GM18519 (cell line): ENCODE measurements at regions not wholly inside any gene's neighbourhood (a gene's known extent, or its start where the extent isn't known, plus 50 kb on each side); places are given as distances from the start of the nearest gene placed in this dataset.

Experiments used
- ATAC-seq: cut with Tn5 transposase; IDR thresholded peaks from one replicate; pipeline ENCODE4 v1.9.1; 2021; ENCODE audit warnings: mild to moderate bottlenecking, moderate library complexity; ENCODE audit not compliant: unreplicated experiment, low FRiP score

DNA sequence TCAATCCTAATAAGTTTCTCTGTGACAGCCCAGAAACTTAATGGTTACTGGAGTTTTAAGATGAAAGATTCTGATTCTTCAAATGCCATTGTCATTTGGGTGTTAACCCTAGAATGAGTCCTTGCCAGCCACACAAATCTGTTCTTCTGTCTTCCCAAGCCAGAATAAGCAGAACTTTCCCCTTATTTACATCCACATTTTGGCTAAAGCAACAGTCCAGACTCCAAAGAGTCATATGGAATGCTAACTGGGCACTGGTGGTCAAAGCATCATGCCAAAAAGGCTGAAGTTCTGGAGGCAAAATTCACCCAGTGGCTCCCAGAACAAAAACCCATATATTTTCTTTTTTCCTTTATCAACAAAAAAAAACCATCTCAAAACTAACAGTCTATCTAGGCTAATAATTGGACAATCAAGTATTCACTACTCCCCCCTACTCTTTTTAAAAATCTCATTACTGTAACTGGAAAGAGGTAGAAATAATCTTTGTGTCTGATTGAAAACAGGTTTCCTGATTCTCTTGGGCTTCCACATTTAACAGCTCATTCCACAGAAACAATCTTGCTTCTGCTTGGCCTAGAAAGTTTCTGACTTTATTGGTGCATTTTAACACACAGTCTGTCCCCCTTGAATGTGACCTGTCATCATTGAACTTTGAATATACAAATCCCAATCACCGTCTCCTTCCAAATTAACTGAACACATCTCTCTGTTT lies 89.6 kb upstream of the SETBP1 start:
- no peak for ATAC-seq

DNA sequence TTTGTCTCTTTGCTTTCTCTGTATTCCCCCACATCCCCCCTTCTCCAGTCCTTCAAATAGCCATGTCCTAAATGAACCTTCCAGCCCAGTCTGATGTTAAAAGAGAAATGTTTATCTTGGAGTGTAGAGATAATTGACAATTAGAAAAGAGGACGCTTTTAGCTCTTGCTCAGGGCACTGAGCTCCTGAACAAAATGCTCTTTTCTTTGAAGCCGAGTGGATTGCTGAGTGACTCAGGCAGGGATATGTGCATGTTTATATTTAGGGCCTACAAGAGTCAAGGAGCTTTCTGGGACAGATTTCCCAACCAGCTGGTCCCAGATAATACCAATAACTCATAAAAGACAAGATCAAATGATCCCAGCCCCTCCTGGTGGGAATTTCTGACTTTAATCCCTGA lies 88.0 kb upstream of the SETBP1 start:
- no peak for ATAC-seq

DNA sequence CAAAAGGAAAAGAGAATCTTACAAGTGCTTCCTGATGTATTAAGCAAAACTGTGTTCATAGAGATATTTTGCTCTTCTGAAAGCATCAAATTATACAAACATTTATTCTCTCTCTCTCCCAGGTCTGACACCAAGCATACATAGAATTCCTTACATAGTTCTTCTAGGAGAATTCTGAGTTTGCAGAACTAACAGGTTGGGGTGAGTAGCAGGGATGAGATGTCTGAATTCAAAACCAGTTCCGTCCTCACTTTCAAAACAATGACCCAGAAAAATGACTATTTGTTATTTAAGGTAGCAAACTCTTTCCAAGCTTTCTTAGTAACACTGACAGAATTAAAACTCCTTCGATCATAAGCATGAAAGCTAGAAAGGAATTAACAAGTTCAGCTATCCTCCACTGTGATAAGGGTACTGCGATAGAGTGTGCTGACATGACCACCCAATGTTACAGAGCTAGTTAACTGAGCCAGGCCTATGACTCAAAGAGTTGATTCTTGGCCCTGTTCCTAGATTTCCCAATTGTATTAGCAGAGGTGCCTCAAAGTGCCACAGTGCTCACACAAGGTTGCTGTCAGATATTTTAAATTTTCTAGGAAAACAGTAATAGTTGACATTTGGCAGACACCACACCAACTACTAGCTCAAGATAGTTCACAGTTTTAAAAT lies 85.8 kb upstream of the SETBP1 start:
- ATAC-seq, result no peak

DNA sequence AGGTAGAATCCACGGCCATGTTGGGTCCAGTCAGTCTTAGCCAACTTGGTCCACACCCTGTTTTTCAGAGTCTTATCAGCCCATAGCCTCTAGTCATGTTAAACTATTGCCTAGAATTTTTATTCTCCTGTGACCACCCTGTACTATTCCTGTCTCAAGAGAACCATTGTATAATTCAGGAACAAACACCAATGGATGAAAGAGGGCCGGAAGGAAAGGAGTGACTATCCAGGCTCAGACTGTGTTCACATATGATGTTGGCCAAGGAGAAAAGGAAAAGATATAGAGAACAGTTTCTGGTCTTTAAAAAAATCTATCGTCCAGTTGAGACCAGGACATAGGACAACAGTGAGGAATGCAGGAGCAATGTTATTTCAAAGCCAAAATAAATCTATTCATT lies 82.9 kb upstream of the SETBP1 start:
- no peak for ATAC-seq

DNA sequence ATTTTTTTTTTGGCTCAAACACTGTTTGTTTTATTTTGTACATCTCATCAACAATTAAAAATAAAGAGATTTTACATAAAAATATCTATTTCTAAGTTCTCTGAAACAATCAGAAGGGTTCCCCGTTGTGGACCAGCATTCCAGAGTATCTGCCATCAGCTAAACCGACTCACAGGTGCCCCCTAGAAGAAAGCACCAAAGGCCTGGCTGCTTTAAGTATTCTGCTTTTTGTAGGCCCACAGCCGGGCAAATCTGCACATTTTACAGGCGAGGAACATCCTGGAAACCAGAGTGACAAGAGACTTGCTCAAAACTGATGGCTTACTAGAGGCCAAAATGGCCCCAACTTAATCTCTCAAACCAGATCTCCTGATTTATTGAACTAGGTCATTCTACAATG lies 82.2 kb upstream of the SETBP1 start:
- no peak for ATAC-seq

DNA sequence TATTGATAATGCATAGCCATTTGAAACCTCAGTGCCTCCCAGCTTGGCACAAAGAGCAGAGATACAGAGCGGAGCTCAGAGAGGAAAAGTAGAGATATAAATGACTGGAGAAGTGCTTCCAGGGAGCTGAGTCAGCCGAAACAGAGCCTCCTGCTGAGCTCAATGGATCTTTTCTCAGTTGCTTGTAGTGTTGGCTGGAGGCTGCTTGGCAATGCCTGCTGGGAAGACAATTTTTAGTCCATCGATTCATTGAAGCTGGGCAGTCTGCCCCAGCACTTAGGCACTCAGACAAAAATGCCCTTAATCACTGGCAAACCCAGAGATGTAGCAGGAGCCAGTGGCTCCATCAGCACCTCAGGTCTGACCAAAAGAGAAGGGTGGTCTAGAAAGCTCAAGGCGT lies 81.3 kb upstream of the SETBP1 start:
- no peak for ATAC-seq

GRCh38 chr18:44601447-44601846 lies 79.2 kb upstream of the SETBP1 start:
- no peak for ATAC-seq

- no peak for ATAC-seq
These were observed 78.3 kb upstream of the SETBP1 start for GRCh38 chr18:44602380-44602779.

GRCh38 chr18:44602845-44603244 lies 77.8 kb upstream of the SETBP1 start:
- ATAC-seq, result no peak

GRCh38 chr18:44609181-44609941 lies 71.3 kb upstream of the SETBP1 start:
- ATAC-seq, result no peak

- no peak for ATAC-seq
These were observed 59.9 kb upstream of the SETBP1 start for GRCh38 chr18:44620812-44621211.

GRCh38 chr18:44624052-44624451 lies 56.6 kb upstream of the SETBP1 start:
- no peak for ATAC-seq

GRCh38 chr18:44625386-44625785 lies 55.3 kb upstream of the SETBP1 start:
- no peak for ATAC-seq

- ATAC-seq, result no peak
These were observed 54.5 kb upstream of the SETBP1 start for GRCh38 chr18:44626236-44626635.

- no peak for ATAC-seq
These were observed 53.9 kb upstream of the SETBP1 start for GRCh38 chr18:44626807-44627206.

DNA sequence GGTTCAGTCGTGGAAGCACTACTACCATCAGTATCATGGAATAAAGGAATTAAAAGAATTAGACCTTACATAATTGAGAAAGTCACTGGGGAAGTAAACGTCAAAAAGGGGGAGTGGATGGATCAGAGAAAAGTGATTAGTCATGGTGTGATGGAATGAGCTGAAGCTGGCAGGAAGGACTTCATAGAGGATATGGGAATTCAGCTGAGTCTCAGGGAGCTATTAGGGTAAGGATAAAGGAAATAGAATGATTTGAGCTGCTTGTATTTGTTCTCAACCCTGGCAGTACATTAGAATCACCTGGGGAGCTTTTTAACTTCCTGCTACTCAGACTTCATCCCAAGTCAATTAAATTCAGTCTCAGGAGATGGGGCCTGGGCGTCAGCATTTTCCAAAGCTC lies 53.4 kb upstream of the SETBP1 start:
- ATAC-seq, result no peak

DNA sequence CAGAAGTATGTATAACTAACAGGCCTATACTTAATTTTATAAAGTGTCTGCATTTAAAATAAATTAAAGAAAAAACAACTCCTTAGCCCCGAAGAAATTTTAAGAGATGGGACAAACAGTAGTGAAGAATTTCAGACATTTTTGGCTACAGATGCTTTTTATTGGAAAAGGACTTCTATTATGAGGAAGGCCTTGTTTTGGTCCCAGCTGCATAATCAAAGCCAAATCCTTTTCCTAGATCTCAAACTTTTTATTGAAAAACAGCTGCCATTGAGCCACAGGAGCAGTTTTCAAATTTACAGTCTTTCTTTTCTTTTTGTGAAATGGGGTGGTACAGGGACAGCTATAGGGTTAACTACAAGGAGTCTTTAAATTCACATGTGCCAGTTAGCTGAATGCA lies 51.3 kb upstream of the SETBP1 start:
- ATAC-seq, result no peak

- no peak for ATAC-seq
These were observed 50.6 kb upstream of the SETBP1 start for GRCh38 chr18:44630118-44630517.
